ENCODE measurements at regions not wholly inside any gene's neighbourhood (a gene's known extent, or its start where the extent isn't known, plus 50 kb on each side); places are given as distances from the start of the nearest gene placed in this dataset.

DNA sequence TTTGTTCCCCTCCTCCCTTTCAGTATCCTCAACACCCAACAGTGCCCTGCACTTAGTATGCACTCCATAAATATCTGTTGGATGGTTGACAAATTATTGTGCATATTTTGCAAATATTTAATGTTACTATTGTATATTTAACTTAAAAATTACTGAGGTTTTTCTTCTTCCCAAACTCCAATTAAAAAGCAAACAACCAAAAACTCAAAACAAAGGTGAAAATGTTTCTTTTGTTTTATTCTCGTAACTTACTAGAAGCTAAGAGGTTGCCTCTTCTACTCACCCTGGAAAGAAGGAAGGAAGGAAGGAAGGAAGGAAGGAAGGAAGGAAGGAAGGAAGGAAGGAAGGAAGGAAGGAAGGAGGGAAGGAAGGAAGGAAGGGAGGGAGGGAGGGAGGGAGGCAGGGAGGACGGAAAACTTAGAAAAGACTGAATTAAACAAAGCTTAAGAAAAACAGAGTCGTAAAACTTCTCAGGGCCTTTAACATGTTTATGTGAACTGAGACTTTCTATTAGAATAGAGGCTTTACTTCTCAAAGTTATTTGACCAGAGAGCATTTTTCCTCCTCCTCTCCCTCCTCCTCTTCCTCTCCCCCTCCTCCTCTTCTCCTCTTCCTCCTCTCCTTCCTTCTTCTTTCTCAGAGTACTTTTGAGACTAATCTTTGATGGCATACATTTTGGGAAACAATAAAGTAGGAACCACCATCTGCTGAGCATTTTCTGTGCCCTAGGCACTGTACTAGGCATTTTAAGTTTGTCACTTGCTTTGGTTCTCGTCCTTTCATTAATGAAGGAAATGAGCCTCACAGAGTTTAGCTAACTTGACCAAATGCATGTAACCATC lies 396.6 kb upstream of the WWC1 start:
- DNase-seq: no peak

DNA sequence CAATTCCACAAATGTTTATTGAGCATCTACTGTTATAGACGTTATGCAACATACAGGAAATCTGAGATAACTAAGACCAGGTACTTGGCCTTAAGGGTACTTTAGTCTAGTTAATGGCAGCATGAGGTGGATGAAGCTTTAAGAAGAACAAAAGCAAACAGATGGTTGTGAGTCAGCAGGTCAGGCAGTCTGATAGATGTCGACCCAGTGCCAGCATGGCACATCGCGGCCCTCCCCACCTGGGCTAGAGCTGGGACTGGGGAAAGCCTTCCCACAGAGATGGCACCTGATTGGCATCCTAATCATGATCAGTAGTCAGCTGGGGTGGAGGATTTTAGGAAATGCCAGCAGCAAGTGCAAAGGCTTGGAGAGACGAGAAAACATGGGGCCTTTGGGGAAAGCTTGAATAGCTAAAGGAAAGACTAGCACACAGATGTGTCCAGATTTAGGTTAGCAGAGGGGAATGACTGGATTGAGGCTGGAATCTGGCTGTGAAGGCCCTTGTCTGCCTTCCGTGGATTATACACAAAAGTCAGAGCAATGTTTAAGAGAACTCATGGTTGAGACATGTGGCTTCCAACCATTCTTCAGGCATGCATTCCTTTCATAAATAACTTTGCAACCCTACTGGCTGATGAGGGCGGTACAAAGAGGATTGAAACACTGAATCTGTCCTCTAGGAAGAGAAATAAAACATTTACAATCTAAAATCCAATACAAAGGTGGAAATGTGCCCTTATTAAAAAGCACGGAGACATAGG lies 395.4 kb upstream of the WWC1 start:
- DNase-seq: no peak

- no peak for DNase-seq
These were observed 394.6 kb upstream of the WWC1 start for GRCh38 chr5:167896814-167897213.

- DNase-seq: no peak
These were observed 394.1 kb upstream of the WWC1 start for GRCh38 chr5:167897371-167897770.

- no peak for DNase-seq
These were observed 392.9 kb upstream of the WWC1 start for GRCh38 chr5:167898361-167899042.

DNA sequence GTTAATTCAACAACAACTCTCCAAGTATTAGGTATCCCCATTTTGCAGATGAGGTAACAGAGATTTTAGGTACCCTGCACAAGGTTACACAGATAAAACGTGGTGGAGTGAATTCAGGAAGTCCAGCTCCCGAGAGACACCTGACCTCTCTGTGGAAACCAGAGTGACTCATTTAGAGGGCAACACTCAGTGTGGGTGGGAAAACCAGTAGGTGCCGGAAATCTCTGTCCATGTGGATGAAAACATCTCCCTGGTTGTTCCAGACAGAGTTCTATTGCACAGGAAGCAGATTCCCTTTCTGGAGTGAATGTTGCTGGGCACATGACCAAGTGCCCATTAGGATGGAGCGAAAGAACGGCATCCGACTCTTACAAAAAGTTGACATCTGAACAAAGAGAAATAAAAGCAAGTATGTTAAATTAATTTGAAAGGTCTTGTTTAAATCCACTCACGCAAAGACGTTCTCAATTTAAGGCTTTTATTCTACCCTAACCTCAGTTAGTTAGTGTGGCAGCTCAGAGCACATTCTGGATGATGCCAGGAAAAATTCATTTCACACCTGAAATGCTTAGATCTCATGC lies 391.9 kb upstream of the WWC1 start:
- DNase-seq: no peak

- no peak for DNase-seq
These were observed 391.0 kb upstream of the WWC1 start for GRCh38 chr5:167900340-167900935.

DNA sequence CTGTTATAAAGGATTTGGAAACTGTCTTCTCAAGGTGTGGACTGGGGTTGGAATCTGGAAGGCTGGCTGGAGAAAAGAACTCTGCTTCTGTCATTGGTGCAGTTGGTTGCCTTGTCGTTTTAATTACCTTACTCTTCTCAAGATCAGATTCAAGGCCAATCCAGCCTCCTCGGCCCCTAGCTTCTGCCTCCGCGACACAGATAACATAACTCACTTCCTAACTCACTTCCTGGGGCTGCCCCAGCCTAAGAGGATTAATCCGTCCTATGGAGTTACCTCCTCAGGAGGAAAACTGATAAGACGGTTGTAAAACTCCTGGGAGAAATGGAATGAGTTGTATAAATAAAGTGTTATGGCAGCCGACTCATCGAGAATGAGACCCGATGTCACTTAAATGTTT lies 389.1 kb upstream of the WWC1 start:
- no peak for DNase-seq

DNA sequence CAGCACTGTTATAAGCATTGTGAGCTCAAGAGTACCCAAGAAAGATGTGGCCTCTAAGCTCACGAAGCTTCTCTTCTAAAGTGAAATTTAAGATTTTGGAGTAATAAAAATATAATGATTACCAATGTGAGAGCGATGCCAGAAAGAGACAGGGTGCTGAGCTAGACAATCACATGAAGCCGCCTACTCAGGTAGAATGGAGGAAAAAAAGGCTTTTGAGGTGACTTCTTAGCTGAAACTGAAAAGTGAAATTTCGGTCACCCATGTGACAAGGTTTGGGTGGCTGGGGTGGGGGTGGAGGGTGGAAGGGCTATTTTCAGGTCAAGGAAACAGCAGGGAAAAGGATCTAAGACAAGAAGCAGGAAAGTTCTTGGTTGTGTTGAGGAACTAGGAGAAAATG lies 388.2 kb upstream of the WWC1 start:
- no peak for DNase-seq

GRCh38 chr5:167903659-167904058 lies 387.8 kb upstream of the WWC1 start:
- no peak for DNase-seq

DNA sequence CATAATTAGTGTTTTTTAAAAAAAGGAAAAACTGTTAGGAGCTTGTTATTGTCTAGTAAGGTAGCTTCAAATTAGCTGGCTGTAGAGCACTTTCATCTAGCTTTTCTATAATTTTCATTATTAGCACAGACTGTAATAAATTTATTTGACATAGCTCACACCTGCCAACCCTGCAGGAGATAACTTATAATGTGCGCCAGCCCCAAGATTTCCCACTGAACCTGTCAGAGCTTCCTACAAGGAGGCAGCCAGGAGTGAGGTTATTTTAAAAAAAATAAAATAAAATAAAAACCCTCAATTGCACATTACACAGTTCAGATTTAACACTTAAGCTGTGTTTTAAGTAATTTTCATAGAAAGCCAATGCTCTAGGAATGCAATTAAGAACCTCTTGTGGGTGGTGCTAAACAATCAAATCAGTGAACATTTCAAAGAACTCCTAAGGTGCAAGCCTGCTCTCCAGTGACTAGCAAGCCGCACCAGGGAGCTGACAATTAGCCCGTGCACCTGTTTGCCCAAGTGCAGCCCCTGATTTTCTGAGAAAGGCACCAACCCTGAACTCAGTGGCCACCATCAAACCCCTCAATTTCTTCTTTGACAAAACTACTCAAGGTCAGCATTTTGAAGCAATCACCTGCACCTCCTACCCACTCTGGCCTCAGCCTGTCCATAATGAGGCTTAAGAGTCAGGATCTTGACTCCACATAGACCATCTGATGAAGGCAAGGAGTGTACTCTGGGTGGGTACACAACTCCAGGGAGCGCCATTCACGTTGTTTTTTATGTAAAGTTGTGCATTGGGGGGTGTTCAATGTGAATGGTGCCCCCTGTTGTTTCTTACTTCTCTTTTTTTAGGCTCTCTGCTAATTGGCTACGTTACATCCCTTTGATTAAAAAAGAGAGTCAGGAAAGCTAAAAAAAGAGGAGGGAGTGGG lies 385.3 kb upstream of the WWC1 start:
- no peak for DNase-seq

DNA sequence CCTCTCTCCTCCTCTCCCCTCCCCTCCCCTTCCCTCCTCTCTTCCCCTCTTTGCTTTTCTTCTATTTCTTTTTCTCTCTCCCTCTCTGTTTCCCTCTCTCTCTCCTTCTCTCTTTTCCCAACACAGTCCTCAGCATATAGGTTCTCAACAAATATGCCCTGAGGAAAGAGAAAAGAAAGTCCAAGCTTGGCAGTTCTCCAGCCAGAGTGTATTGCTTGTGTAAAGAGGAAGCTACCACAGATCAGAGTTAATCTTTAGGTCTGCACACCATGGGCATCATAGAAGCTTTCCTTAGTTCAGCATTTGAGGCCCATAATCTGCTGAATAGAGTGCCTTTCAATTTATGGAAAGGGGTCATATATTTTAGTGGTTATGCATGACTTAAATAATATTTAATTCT lies 382.8 kb upstream of the WWC1 start:
- DNase-seq: no peak

DNA sequence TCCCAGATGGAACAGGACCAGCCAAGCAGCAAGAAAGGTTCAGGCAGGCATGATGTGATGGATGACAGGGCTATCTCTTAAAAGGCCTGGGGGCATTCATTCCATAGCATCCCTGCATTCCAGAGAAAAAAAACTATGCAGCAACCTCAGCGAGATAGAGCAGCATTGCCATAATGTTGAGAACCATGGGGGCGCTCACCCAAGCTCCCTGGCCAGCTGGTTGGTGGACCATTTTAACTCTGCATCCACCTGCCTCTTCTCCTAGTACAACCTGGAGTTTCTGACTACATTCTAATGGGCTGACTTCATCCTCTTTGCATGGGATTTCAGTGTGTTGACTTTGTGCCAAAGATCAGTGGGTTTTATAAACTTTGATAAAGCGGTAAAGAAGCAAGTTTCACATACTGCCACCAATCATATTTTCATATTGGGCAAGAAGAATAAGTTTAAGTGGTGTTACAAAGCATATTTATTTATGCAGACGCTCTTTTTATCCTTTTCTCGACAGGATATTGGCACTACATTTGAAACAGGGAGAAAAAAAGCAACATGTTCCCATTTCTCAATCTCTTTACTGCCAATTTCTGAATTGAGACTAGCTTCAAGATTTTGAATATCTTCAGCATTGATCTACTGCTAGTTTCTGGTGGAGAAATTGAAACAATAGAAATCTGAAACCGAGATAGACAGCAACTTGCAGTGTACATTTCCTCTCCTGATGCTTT lies 378.3 kb upstream of the WWC1 start:
- peak; percentile 89 for DNase-seq

DNA sequence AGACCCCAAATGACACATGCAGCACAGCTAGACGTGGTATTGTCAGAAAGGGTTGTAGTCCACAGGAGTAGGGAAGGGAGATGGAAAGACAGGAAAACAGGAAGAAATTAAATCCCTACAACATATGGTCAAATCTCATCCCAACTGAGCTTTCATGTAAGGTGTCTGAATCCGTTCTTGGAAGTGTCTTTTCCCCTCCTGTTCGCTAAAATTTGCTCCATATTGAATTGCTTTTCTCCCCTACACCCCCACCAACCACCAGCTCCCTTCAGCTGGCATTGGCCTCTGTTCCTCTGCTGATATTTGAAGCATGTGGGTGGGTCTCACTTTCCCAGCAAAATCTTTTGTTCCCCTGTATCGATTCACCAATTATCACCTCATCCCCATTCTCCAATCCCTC lies 376.2 kb upstream of the WWC1 start:
- DNase-seq: no peak

DNA sequence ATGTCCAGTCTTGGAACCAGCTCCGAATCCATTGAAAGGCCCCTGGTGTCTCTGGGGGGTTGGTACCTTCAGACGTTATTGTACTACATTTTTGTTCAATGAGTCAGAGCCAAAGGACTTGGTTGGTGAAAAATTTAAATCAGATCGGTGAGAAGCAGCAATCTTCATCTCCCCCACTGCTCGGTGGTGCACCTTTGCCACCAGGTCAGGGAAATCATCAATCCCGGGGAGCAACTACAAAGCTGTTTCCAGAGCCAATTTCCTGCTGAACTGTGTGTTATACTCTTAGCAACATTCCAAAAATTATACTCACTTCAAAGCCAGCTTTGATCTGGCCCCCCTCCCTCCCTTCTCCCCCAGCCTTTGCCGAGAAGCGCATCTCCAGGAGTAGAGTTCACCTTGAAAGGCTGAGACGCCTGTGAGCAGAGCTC lies 375.2 kb upstream of the WWC1 start:
- peak; percentile 79 for DNase-seq

- DNase-seq: peak; percentile 87
These were observed 374.7 kb upstream of the WWC1 start for GRCh38 chr5:167916706-167917105.

DNA sequence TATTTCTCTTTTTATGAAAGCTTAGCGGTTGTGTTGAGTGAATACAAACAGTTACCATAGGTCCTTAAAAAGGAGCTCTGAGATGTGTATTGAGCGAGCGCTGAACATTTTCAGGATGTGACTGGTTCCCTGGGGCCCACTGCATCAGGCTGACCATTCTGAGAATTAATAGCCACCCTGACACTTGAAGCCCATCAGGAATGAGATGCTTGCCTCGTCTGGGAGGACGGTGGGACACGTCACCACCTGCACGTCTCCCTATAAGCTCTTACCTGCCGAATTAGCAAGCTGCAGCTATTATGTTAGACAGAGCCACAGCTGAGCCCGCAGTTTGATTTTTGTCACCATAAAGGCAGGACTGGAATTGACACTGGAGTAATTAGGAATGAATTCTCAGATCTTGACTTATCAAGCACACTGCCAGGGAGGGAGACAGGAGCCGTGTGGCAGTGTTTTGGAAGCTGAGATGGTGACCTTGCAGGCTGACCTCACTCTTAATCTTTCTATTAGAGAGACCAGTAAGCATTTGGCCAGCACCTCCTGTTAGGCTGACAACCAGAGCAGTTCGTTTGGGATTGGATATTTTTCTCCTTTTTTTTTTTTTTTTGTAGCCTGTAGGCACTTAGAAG lies 373.1 kb upstream of the WWC1 start:
- DNase-seq: no peak

DNA sequence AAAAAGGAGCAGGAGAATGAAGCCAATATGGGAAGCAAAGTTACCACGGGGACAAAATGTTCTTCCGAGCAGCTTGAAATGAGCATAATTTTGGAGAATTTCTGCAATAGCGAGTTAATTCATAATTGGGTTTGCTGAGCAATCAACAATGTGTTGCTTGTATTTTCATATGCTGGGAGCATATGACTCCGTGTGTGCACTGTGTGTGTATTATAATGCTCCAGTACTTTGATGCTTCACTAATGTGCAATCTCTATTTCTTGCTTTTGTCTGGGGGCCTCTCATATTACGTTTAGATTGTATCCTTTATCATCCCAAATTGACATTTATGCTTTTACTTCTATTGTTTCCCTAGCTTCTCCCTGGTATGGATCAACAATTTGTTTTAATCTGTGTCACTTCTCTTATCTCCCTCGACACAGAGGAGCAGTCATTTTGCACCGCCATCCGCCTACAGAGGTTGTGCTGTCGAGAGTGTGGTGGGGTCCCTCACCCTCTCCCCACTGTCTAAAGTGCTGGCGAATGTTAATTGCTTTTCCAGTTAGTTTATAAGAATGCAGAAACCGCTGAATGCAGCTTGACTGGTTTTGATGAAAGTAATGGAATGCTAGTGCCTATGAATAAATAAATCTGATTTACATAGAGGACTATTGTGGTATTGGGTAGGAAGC lies 372.5 kb upstream of the WWC1 start:
- no peak for DNase-seq

- no peak for DNase-seq
These were observed 370.9 kb upstream of the WWC1 start for GRCh38 chr5:167920589-167920988.

- DNase-seq: no peak
These were observed 369.6 kb upstream of the WWC1 start for GRCh38 chr5:167921796-167922195.

Data from islet precursor cell (in vitro differentiated cells).